NCI-H510A treated with DMSO at 0.1 percent for 48 hours (cell line): ENCODE measurements at regions not wholly inside any gene's neighbourhood (a gene's known extent, or its start where the extent isn't known, plus 50 kb on each side); places are given as distances from the start of the nearest gene placed in this dataset.
"Not testable (repeated sequence)": the region's sequence is repeated elsewhere in the genome, so short reads cannot be mapped to it uniquely, and the experiment has no call there.

Experiments used
- DNase-seq: peaks from one replicate; lab custom pipeline; 2025; lab: John Stamatoyannopoulos, UW

- no peak for DNase-seq
Observed at GRCh38 chr18:44539926-44540325, 140.8 kb upstream of the SETBP1 start.

DNA sequence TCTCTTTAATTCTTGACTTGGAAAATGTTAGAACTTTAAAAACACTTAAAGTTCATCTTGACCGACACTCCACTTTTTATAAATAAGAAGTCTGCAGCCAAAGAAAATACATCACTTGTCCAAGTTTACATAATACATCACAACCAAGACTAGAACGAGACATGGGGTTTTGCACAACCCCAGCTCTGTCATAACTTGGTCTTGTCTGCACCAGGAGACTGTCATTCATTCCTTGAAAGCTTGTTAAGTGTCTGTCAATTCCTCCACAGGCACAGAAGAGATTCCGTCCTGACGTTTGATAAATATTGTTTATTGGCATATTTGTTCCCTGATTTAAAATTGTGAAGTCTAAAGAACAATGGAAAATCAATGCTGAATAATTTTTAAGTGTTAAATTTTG lies 139.5 kb upstream of the SETBP1 start:
- DNase-seq = no peak

GRCh38 chr18:44541781-44542180 lies 138.9 kb upstream of the SETBP1 start:
- DNase-seq = no peak

DNA sequence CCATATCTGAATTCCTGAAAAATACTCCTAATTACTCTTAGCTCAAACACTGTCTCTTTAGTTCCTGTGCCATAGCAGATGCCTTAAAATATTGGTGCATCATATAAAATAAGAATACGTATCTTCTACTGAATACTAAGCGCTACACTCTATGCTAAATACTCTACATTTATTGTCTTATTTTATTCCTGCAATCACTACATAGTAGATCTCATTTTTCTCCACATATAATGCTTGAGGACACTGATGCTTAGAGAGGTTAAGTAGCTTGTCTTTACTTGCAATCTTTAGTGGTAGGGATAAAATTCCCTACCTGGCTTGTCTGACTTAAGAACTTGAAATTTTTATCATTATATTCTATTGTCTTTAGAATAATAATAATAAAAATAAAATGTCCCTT lies 137.3 kb upstream of the SETBP1 start:
- DNase-seq = no peak

GRCh38 chr18:44545359-44545985 lies 135.2 kb upstream of the SETBP1 start:
- DNase-seq = no peak

DNA sequence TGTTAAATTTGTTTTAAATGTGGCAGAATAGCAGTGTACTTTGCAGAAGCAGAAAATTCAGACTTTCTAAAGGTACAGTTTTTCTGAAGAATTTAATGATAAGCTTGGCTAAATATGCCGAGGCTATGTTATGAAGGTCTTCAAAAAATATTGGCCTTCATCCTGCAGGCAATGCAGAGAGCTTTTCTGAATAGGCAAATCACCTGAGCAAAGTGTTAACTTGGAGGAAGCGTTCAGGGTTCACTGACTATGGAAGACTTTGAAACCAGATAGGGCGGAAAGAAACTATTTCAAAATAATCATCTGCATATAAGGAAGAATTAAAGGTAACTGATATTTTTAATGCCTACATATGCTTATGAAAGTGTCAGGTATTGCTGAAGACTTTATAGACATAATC lies 133.7 kb upstream of the SETBP1 start:
- DNase-seq = no peak

DNA sequence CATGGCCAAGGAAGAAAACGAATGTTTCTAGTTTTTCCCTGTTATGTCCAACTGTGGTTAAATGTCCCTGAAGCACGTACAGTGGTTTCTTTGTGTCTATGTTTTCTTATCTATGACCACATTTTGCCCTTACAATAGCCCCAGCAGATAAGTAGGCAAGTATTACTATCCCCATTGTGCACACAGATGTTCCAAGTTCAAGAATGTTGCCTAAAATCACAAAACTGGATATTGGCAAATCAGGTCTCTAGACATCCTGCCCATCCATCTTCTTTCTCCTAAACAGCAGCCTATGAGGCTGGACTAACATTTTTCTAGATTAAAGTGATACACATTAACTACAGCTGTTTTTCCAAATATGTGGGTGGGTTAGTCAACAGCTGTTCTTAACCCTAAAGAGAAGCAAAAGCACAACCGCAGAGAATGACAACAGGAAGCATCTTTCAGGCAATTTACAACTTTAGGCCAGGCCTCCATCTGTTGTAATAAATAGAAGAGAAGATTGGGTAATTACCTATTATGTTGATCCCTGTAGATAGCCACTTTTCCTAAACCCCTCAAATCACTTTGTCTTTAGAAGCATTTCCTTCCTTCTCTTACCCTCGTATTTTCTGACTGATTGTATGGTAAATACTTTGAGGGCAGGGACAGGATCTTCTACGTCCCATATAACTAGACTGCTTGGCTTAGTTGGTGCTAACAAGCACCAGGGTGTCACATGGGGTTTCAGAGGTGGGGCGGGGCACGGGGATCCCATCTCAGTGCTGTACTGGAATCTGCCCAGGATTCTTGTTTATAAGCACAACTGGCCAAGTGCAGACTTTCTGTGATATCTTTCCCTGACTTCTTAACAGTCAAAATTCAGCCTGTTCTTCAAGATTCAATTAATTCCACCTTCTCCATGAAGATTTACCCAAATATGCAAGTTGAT lies 132.1 kb upstream of the SETBP1 start:
- no peak for DNase-seq

DNA sequence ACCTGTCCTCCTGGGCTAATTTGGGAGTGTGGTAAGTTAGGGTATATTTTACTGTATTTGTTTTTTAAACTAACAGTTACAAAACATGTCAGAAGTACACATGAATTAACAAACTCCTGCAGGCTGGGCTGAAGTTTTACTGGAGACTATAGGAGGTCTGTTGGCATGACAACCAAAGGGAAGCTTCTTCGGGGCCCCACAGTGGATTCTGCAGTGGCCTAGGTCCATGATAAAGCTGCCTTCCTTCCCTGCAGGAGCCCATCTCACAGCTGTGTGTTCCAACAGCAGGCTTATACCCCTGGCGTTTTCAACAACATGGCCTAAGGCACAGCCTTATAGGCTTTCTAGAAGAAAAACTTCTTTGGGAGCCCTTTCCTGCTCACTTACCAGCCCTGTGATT lies 128.0 kb upstream of the SETBP1 start:
- no peak for DNase-seq

GRCh38 chr18:44556296-44556695 lies 124.4 kb upstream of the SETBP1 start:
- DNase-seq = no peak

DNA sequence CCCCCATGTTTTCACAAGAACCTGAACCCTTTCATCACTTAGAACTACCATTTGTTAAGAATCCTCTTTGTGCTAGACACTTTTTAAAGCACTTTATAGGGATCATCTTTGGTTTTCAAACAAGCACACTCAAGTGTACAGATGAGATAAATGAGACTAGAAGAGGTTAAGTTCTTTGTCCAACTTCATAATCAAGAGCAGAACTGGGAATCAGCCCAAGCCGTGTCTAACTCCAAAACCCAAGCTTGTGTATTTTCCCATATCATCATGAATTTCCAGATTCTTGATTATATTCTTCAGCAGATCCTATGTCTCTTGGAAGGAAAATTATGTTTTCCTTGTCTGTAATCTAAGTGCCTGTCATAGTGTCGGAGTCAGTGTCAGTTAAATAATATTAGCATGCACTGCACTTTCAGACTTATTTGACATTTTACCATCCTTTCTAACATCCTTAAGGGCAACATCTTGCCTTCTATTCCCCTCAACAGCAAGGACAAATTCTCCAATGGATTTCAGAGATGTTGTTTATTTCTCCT lies 123.0 kb upstream of the SETBP1 start:
- DNase-seq = no peak

DNA sequence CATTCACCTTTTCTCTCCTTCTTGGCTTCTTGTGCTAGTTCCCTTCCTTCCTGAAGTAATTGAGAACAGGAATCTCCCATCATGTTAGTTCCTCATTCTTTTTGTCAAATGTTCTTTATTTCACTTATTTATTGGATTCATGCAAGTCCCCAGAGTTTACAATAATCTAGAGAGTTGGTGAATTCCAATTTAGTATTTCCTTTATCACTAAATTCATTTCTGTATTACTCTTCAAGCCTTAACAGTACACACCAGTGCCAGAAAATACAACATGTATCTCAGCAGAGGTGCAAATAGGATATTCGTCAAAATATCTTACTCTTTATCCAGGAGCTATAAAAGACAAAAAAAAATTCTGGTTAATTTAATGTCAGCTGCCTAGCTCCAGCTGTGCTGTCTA lies 121.9 kb upstream of the SETBP1 start:
- DNase-seq = no peak

DNA sequence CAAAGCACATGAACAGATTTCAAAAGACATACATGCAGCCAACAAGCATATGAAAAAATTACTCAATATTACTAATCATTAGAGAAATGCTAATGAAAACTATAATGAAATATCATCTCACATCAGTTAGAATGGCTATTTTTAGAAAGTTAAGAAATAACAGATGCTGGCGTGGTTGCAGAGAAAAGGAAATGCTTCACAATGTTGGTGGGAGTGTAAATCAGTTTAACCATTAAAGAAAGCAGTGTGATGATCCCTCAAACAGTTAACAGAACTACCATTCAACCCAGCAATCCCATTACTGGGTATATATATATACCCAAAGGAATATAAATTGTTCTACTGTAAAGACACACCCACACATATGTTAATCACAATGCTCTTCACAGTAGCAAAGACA lies 117.7 kb upstream of the SETBP1 start:
- DNase-seq = no peak

DNA sequence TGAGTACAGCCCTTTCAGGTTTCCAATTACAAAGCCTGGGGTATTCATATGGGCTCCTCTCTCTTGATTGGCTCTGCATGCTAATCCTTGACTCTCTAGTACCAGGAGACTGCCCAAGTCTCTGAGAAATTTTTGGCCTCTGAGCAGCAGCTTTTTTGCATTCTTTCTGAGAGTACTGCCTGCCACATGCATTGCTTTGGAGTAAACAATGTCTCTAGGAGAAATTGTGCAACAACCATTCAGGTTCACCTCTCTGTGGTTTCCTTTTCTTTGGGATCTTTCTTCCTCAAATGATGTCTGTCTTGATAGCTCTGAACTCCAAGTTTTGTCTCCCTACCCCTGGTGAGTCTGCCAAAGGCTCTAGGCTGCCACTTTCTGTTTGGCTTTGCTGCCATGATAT lies 115.8 kb upstream of the SETBP1 start:
- no peak for DNase-seq

DNA sequence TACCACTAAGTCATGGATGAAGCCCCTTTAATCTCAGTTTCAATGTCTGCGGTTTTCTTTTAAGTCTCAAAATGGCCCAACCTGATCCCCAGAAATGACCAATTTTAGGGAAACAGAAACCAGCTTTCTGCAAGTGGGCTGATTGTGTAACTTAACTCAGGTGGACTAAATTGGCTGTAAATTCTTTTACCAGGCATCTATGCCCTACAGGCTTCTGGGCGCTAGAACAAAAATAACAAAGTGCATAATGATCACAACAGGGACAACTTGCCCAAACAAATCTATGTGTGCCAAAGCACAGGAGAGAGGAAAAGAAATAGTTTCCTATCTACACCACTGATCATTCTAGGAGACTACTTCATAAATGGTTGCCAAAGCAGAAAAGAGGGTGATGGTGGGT lies 112.3 kb upstream of the SETBP1 start:
- no peak for DNase-seq

- DNase-seq = no peak
Observed at GRCh38 chr18:44568986-44569385, 111.7 kb upstream of the SETBP1 start.

GRCh38 chr18:44569391-44570055 lies 111.2 kb upstream of the SETBP1 start:
- DNase-seq = no peak

DNA sequence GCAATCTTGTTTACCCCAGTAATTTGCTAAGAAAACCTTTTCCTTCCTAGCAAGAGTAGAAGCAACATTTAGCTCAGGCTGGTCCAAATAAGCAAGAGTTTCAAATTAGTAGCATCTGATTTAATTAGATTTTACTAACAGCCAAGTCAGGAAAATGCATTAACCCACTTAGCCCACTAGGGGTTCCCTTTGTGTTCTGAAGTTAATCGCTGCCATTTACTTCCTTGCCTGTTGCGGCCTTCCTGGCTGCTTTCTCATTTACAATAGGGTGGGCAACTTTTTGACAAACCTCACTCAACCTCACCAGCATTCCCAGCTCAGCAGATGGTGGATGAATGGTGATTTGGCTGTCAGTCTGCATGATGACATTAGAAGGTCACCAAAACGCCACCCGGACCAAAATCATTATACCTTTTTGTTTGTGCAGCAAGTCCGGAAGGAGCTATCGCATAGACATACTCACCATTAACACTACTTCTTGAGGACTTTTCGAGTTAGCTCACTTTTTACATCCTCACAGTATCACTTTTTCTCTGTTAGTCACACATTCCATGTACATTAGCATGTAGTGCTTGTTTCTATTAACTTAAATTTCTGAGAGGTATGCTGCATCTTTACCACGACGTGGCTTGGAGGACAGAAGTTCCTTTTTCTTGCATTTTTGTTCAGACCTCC lies 101.5 kb upstream of the SETBP1 start:
- no peak for DNase-seq

DNA sequence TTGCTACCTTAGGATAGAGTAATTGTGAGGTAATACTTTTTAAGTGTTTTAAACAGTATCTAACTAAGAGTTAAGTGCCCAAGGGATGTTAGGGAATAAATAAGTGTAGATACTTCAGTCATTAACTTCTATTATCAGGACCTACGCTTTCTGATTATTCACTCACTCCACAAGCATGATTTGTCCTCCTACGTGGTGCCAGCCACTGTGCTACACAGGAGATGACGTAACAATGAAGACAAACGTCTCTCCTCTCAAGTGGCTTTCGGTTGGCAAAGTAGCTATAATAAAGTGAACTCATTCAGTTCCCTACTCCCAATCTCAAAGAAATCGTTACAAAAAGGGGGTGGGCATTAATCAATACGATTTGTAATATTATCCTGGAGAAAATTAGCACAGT lies 100.9 kb upstream of the SETBP1 start:
- no peak for DNase-seq

DNA sequence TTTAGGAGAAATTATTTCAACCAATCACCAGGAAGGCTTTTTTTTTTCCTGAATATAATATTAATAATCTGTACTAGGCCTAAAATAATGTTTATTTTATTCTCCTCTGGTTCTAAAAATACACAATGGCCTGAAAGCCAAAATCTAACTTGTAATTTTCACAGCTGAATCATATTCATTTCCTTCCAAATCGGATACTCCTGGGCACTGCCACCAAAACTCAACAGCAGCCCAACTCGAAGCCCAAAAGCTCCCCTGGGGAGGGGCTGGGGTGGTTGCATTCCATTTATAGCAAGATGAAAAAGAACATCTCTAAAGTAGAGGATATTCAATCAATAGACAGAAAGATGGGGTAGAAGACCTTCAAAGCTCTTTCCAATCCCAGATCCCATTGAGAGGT lies 100.5 kb upstream of the SETBP1 start:
- no peak for DNase-seq

DNA sequence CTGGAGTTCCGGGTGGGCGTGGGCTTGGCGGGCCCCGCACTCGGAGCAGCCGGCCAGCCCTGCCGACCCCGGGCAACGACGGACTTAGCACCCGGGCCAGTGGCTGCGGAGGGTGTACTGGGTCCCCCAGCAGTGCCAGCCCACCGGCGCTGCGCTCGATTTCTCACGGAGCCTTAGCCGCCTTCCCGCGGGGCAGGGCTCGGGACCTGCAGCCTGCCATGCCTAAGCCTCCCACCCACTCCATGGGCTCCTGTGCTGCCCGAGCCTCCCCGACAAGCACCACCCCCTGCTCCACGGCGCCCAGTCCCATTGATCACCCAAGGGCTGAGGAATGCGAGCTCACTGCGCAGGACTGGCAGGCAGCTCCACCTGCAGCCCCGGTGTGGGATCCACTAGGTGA lies 99.9 kb upstream of the SETBP1 start:
- not testable (repeated sequence) for DNase-seq

DNA sequence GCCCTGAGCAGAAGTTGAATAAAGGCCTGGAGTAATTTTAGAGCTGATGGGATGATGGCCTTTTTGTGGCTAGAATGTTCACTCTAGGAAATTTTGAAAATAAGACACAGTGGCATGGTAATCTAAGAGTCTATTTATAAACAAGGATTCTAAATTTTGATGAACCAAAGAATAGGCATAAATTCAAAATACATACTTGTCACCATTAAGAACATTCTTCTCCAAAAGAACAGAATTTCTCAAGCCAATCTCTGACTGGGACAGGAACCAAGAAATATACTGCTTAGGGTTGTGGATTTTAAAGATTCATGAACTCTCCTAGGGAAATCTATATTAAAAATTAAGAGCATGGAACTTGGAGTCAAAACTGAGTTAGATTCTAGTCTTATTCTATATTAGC lies 98.2 kb upstream of the SETBP1 start:
- no peak for DNase-seq

DNA sequence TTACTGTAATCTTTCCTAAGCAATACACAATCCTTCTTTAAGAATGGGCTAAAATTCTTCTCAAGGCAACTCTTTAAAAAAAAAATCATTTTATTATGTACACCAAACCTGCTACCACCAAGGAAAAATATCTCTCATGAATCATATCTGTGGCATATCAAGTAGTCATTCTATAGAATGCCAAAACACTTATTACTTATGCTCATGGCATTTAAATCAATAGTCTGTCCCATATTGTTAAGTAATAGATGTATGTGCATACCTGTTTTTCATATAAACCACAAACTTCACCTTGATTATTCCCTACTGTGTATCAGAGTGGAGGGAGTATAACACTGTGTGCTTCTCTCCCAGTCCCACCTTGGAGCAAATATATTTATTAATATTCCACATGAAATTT lies 95.8 kb upstream of the SETBP1 start:
- no peak for DNase-seq
